OCI-LY1 (cell line): ENCODE measurements at regions not wholly inside any gene's neighbourhood (a gene's known extent, or its start where the extent isn't known, plus 50 kb on each side); places are given as distances from the start of the nearest gene placed in this dataset.

ENCODE experiments used
- H2AFZ ChIP-seq: fragments of 200-600 bp; sonication (generic), shearing (Covaris generic); 2 replicates; pipeline ENCODE4 v1.6.0; 2014; ENCODE audit warnings: antibody characterized with exemption, mild to moderate bottlenecking, low read length
- H3F3A ChIP-seq: fragments of 200-600 bp; sonication (generic), shearing (Covaris generic); 2 replicates; pipeline ENCODE4 v1.6.0; 2014; ENCODE audit warnings: mild to moderate bottlenecking, antibody characterized with exemption, low read length, moderate library complexity; ENCODE audit not compliant: insufficient read depth
- H3K27ac ChIP-seq: fragments of 200-600 bp; sonication (generic); 2 replicates; pipeline ENCODE4 v1.5.1; 2014; ENCODE audit warnings: low read length, mixed run types, mild to moderate bottlenecking, low read depth; ENCODE audit not compliant: poor library complexity, severe bottlenecking
- H3K27me3 ChIP-seq: fragments of 200-600 bp; sonication (generic); 2 replicates; pipeline ENCODE4 v1.6.0; 2014; ENCODE audit warnings: antibody characterized with exemption, mild to moderate bottlenecking, low read length, moderate library complexity; ENCODE audit not compliant: insufficient read depth
- H3K36me3 ChIP-seq: fragments of 200-600 bp; sonication (generic); 2 replicates; pipeline ENCODE4 v1.6.1; 2014; ENCODE audit warnings: mild to moderate bottlenecking, antibody characterized with exemption, low read length, moderate library complexity, mixed read lengths; ENCODE audit not compliant: insufficient read depth
- H3K4me1 ChIP-seq: fragments of 200-600 bp; sonication (generic); 2 replicates; pipeline ENCODE4 v1.5.1; 2014; ENCODE audit warnings: mild to moderate bottlenecking, low read length, moderate library complexity; ENCODE audit not compliant: insufficient read depth, severe bottlenecking
- H3K4me2 ChIP-seq: fragments of 200-600 bp; sonication (generic), shearing (Covaris generic); 2 replicates; pipeline ENCODE4 v1.6.1; 2014; ENCODE audit warnings: low read length
- H3K4me3 ChIP-seq: fragments of 200-600 bp; sonication (generic); 2 replicates; pipeline ENCODE4 v1.5.1; 2014; ENCODE audit warnings: low read length, low read depth, mild to moderate bottlenecking, mixed read lengths; ENCODE audit not compliant: poor library complexity, severe bottlenecking
- H3K79me2 ChIP-seq: fragments of 200-600 bp; shearing (Covaris generic); 2 replicates; pipeline ENCODE4 v1.6.1; 2016; ENCODE audit warnings: mixed run types, low read length, mixed read lengths; ENCODE audit not compliant: insufficient read depth
- H3K9ac ChIP-seq: fragments of 200-600 bp; sonication (generic), shearing (Covaris generic); 2 replicates; pipeline ENCODE4 v1.6.1; 2014; ENCODE audit warnings: mild to moderate bottlenecking, low read length, mixed read lengths
- H3K9me2 ChIP-seq: fragments of 200-600 bp; sonication (generic), shearing (Covaris generic); 2 replicates; pipeline ENCODE4 v1.6.1; 2014; ENCODE audit warnings: low read depth, mild to moderate bottlenecking, low read length, mixed read lengths
- H3K9me3 ChIP-seq: fragments of 200-600 bp; shearing (Covaris generic); 2 replicates; pipeline ENCODE4 v1.6.1; 2014; ENCODE audit warnings: low read length, mixed read lengths
- H4K20me1 ChIP-seq: fragments of 200-600 bp; sonication (generic), shearing (Covaris generic); 2 replicates; pipeline ENCODE4 v1.6.0; 2016; ENCODE audit warnings: mild to moderate bottlenecking, low read length; ENCODE audit not compliant: insufficient read depth
- CTCF ChIP-seq: fragments of 200-600 bp; sonication (generic), shearing (Covaris generic); IDR thresholded peaks from 2 replicates; pipeline ENCODE4 v1.5.1; 2017; ENCODE audit warnings: mild to moderate bottlenecking, antibody characterized with exemption, low read length, moderate library complexity, mixed read lengths
- EZH2 ChIP-seq: fragments of 200-600 bp; sonication (generic), shearing (Covaris generic); IDR thresholded peaks from 2 replicates; pipeline ENCODE4 v1.8.0; 2017; ENCODE audit warnings: borderline replicate concordance, mixed run types, mild to moderate bottlenecking, antibody characterized with exemption, low read length, moderate library complexity, mixed read lengths

GRCh38 chr15:62454567-62455172, 289.6 kb upstream of the C2CD4B start:
- no peaks in the 10 kb centered on the region for H3K27me3 ChIP-seq
- no peaks in the 10 kb centered on the region for H3F3A ChIP-seq
- H2AFZ ChIP-seq: no peak overlapping the region
- H3K9me2 ChIP-seq: no peaks in the 10 kb centered on the region
- H3K9ac ChIP-seq: no peak overlapping the region
- no peaks in the 10 kb centered on the region for H3K9me3 ChIP-seq
- TF ChIP-seq CTCF: no peak
- TF ChIP-seq EZH2: no peak
- no peak overlapping the region for H3K4me2 ChIP-seq
- no peak overlapping the region for H3K4me3 ChIP-seq
- no peak overlapping the region for H3K27ac ChIP-seq
- no peaks in the 10 kb centered on the region for H3K4me1 ChIP-seq
- no peaks in the 10 kb centered on the region for H3K79me2 ChIP-seq
- no peaks in the 10 kb centered on the region for H3K36me3 ChIP-seq
- no peaks in the 10 kb centered on the region for H4K20me1 ChIP-seq

GRCh38 chr15:62455441-62455921, 290.4 kb upstream of the C2CD4B start:
- H3K4me2 ChIP-seq: no peak overlapping the region
- no peaks in the 10 kb centered on the region for H3F3A ChIP-seq

GRCh38 chr15:62456011-62456920, 291.2 kb upstream of the C2CD4B start:
- Histone ChIP-seq H4K20me1 (no peaks in the 10 kb centered on the region), H3K27ac (no peak overlapping the region), H3K9me2 (no peaks in the 10 kb centered on the region), H3F3A (no peaks in the 10 kb centered on the region), H3K9ac (no peak overlapping the region), H3K4me2 (no peak overlapping the region), H3K27me3 (no peaks in the 10 kb centered on the region), H3K4me1 (no peaks in the 10 kb centered on the region), H3K36me3 (no peaks in the 10 kb centered on the region), H2AFZ (no peak overlapping the region), H3K79me2 (no peaks in the 10 kb centered on the region), H3K4me3 (no peak overlapping the region), H3K9me3 (no peaks in the 10 kb centered on the region)
- TF ChIP-seq CTCF (no peak), EZH2 (no peak)

More at GRCh38 chr15:62455441-62455921, 290.4 kb upstream of the C2CD4B start:
- TF ChIP-seq EZH2: no peak
- no peak overlapping the region for H2AFZ ChIP-seq
- H3K9me2 ChIP-seq: no peaks in the 10 kb centered on the region
- no peak overlapping the region for H3K9ac ChIP-seq
- H3K9me3 ChIP-seq: no peaks in the 10 kb centered on the region
- H3K27me3 ChIP-seq: no peaks in the 10 kb centered on the region
- H4K20me1 ChIP-seq: no peaks in the 10 kb centered on the region
- no peaks in the 10 kb centered on the region for H3K79me2 ChIP-seq
- H3K4me3 ChIP-seq: no peak overlapping the region
- no peaks in the 10 kb centered on the region for H3K36me3 ChIP-seq
- H3K4me1 ChIP-seq: no peaks in the 10 kb centered on the region
- H3K27ac ChIP-seq: no peak overlapping the region
